ENCODE measurements at regions not wholly inside any gene's neighbourhood (a gene's known extent, or its start where the extent isn't known, plus 50 kb on each side); places are given as distances from the start of the nearest gene placed in this dataset.

DNA sequence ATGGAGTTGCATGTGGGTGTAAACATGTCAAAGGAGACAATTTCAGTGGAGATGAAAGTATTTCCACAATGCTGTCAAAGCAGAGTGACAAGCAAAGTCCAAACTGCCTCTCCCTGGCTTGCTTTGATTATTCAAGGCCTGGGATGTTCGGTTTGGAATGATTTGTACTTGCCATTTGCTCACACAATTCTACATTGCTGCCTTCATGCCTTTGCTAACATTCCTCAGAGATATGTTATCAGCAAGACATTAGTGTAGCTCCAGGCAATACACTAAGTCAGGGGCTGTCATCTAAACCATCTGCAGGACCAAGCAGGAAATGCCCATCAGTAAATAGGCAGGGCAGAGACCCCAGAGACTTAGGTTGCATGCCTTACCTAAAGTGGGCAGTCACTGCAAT lies 79.6 kb upstream of the C1QTNF7 start:
- TF ChIP-seq, protein P1, sequence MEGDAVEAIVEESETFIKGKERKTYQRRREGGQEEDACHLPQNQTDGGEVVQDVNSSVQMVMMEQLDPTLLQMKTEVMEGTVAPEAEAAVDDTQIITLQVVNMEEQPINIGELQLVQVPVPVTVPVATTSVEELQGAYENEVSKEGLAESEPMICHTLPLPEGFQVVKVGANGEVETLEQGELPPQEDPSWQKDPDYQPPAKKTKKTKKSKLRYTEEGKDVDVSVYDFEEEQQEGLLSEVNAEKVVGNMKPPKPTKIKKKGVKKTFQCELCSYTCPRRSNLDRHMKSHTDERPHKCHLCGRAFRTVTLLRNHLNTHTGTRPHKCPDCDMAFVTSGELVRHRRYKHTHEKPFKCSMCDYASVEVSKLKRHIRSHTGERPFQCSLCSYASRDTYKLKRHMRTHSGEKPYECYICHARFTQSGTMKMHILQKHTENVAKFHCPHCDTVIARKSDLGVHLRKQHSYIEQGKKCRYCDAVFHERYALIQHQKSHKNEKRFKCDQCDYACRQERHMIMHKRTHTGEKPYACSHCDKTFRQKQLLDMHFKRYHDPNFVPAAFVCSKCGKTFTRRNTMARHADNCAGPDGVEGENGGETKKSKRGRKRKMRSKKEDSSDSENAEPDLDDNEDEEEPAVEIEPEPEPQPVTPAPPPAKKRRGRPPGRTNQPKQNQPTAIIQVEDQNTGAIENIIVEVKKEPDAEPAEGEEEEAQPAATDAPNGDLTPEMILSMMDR (IDR thresholded peaks at IDR 0.05), result no peak
- no peak for TF ChIP-seq ZFX (IDR thresholded peaks at IDR 0.05; ENCODE audit: borderline replicate concordance)
- H3K27ac ChIP-seq, result no peak overlapping the region

DNA sequence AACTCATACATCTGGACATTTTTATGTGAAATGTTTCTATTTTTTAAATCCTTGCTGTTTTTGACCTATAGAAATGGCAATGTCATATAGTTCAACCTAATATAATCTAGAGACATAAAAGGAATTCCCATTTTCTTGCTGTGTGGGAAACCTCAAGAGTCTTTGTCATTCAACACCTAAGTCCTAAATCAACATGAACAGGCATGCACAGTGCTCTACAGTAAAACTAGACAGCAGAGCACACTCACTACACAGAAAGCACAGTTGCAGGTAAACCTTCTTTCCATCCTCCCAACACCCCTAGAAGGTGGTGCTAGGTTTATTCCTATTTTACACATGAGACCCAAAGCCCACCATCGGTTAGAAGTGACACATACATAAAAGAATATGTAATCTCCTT lies 79.1 kb upstream of the C1QTNF7 start:
- no peak overlapping the region for H3K27ac ChIP-seq
- TF ChIP-seq, protein P1 (IDR thresholded peaks at IDR 0.05), result no peak
- TF ChIP-seq ZFX (IDR thresholded peaks at IDR 0.05; ENCODE audit: borderline replicate concordance), result no peak

DNA sequence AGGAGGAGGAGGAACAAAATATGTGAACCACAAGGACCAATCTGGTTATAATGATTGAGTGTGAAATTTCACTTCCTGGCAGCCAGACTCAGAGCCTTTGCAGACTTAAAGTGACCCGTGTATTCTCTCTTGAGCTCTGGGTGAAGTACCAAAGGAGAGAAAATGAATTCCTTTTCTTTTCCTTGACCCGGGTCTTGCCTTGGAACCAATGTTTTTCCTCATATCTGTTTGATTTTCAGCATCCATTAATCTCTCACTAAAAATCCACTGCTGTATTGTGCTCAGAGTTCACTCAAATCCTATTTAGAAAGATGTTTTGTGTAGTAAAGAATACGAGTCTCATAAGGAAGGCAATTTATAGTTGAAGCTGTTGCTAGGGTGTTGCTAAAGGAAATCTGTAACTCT lies 78.3 kb upstream of the C1QTNF7 start:
- H3K27ac ChIP-seq, result no peak overlapping the region
- TF ChIP-seq, protein P1 (IDR thresholded peaks at IDR 0.05), result no peak
- TF ChIP-seq ZFX (IDR thresholded peaks at IDR 0.05; ENCODE audit: borderline replicate concordance), result no peak

DNA sequence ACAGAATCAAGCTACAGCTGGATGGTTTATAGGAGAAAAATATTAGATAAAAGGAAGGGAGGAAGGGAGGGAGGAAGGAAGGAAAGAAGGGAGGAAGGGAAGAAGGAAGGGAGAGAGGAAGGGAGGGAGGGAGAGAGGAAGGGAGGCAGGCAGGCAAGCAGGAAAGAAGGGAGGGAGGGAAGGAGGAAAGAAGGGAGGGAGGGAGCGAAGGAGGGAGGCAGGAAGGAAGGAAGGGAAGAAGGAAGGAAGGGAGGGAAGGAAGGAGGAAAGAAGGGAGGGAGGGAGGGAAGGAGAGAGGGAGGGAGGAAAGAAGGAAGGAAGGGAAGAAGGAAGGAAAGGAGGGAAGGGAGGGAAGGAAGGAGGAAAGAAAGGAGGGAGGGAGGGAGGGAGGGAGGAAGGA lies 77.9 kb upstream of the C1QTNF7 start:
- TF ChIP-seq, protein P1 (IDR thresholded peaks at IDR 0.05), result no peak
- no peak for TF ChIP-seq ZFX (IDR thresholded peaks at IDR 0.05; ENCODE audit: borderline replicate concordance)
- H3K27ac ChIP-seq, result no peak overlapping the region

DNA sequence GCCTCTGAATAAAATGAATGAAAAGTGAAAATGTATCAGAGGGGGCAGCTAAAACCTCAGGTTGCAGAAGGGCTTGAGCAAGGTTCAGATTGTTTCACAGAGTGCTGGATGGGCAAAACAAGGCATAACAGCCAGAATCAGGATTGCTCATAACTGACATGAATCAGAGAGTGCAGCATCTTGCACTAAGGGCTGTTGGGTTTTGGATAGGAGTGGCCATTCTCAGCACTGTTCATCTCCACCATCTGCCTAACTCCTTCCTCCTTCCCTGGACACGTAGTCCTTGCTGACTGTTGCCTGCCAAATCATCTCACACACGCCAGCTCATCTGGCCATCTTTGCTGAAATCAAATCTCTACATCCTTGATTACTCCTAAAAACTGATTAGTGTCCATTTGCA lies 75.3 kb upstream of the C1QTNF7 start:
- H3K27ac ChIP-seq, result no peak overlapping the region
- TF ChIP-seq ZFX (IDR thresholded peaks at IDR 0.05; ENCODE audit: borderline replicate concordance), result no peak
- TF ChIP-seq, protein P1 (IDR thresholded peaks at IDR 0.05), result no peak

DNA sequence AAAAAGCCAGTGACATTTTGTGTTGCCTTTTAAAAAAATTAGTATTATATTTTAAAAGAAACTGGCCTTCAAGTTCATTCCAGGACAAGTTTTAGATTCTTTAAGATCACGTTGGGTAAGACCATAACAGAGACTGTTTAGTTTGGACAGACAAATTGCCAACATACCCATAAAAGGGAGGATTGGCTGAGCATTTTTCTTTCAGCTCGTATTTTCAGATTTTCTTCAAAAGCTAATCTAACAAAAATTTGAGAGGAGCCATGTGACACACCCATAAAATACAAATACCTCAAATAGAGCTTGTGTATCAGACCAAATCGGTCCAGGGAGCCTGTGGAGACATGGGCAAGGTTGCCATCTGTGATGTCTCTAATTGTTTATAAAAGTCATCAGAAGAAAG lies 74.6 kb upstream of the C1QTNF7 start:
- TF ChIP-seq ZFX (IDR thresholded peaks at IDR 0.05; ENCODE audit: borderline replicate concordance), result no peak
- TF ChIP-seq, protein P1 (IDR thresholded peaks at IDR 0.05), result no peak
- H3K27ac ChIP-seq, result no peak overlapping the region

DNA sequence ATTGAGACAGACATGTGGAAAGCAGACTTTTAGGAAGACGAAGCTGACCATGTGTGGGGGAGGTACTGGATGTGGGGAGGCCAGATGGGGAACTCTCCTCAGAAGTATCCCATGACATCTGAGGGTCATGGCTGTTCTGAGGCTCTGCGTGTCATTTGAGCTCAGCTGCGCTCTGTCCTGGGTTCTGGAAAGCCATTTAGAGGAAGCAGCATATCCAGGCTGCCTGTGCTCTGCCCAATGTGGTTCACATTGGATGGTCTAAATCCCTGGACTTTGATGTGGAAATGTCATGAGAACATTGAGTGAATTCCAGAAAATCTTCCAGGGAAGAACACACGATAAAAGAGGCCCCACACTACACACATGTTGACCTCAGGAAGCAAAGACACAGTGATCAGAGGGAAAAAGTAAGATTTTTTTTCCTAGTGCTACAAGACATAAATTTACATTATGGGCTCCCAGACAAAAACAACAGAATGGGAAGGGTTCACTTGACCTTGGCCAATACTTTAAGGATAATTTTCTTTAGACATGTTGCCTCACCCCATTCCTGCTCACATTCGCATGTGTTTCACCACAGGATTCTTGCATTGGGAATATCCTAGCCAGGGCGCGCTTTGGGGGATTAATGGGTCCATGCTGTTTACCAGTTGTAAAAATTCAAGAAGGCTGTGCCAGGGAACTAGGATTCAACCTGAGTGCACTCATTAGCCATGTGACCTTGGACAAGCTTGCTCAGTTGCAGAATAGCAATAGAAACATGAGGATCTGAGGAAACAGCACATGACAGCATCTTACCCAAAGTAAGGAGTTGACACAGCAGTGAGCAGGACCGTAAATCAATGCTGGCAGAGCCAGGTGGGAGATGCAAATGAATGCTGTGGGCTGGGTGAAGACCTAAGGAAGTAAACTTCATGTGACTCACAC lies 73.2 kb upstream of the C1QTNF7 start:
- H3K27ac ChIP-seq, result no peak overlapping the region
- no peak for TF ChIP-seq ZFX (IDR thresholded peaks at IDR 0.05; ENCODE audit: borderline replicate concordance)
- TF ChIP-seq, protein P1 (IDR thresholded peaks at IDR 0.05), result no peak

All from 22Rv1 (cell line).